SK-MEL-5 (cell line): ENCODE measurements at regions not wholly inside any gene's neighbourhood (a gene's known extent, or its start where the extent isn't known, plus 50 kb on each side); places are given as distances from the start of the nearest gene placed in this dataset.

ENCODE experiments used
- DNase-seq: peaks from one replicate; pipeline ENCODE4 v3.0.0-alpha.2; 2016; ENCODE audit warnings: low read depth, low spot score
- in situ Hi-C: cut with HindIII; loops from 2 replicates; pipeline ENCODE4 v1.10.0; 2016; ENCODE audit warnings: low sequenced_read_pairs, high pct_unique_total_duplicates, low pct_unique_long_range_greater_than_20kb

DNA sequence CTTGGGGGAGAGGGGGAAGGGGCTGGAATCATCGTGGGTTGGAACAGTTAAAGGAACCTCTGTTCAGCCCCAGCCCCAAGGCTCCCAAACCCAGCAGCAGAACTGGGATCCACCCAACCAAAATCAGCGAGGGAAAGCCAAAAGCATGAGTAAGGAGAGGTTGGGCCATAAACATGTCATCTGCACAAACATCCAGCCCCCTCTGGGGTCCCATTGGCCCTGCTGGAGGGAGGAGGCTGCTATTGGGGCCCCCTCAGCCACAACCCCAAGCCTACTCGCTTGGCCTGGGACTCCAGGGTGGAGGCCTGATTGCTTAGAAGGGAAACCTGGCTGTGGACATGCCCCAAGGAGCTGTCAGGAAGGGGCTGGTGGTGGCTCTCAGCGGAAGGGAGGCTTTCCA is 154.9 kb downstream of the FGF18 start:
- in situ Hi-C loops: no loop called here
- DNase-seq: no peak

- DNase-seq: no peak
- in situ Hi-C loops: no loop called here
Measured at GRCh38 chr5:171575386-171575785, 155.9 kb downstream of the FGF18 start.

GRCh38 chr5:171575808-171576207 is 156.4 kb downstream of the FGF18 start:
- DNase-seq: no peak
- in situ Hi-C loops: no loop called here

GRCh38 chr5:171577042-171577758 is 157.8 kb downstream of the FGF18 start:
- in situ Hi-C loops: no loop called here
- DNase-seq: no peak

DNA sequence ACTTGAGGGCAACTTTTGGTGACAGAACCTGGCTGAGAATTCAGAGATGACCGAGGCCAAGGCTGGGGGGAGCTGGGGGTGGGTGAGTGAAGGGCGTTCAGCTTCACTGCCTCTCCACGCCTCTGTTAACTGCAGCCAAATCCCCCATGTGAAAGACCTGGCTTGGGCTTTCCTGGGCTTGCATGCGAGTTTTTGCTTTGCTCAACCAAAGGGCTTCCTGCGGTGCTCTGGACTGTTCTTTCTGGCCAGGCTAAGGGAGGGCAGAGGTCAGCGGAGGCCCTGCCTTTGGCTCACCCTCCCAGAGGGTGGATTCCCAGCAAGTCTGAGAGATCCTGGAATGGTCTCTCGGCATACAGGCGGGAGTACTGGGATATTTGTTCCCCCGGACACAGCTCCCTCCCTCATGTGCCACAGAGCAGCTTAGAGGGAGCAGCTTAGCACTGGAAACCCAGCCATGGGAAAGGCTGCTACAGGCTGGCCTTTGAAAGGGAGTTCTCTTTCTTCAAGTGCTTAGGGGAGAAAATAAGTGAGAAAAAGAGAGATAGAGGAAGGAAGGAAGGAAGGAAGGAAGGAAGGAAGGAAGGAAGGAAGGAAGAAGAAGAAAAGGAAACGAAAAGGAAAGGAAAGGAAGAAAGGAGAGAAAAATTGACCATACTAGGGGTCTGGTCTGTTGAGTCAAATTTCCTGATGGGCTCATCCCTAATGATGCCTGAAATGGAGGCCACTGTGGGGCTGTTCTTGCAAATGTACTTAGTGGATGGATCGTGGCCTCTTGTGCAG is 158.8 kb downstream of the FGF18 start:
- DNase-seq: no peak
- in situ Hi-C loops: no loop called here

GRCh38 chr5:171578829-171579491 is 159.5 kb downstream of the FGF18 start:
- no peak for DNase-seq

GRCh38 chr5:171579976-171580411 is 160.5 kb downstream of the FGF18 start:
- DNase-seq: no peak
- in situ Hi-C loops: no loop called here

More at GRCh38 chr5:171578829-171579491, 159.5 kb downstream of the FGF18 start:
- in situ Hi-C loops: no loop called here

- in situ Hi-C loops: no loop called here
- DNase-seq: peak; percentile 16
Measured at GRCh38 chr5:171580502-171581265, 161.2 kb downstream of the FGF18 start.

GRCh38 chr5:171581781-171582180 is 162.3 kb downstream of the FGF18 start:
- no peak for DNase-seq
- in situ Hi-C loops: no loop called here

- DNase-seq: no peak
- in situ Hi-C loops: no loop called here
Measured at GRCh38 chr5:171582849-171583248, 163.4 kb downstream of the FGF18 start.

DNA sequence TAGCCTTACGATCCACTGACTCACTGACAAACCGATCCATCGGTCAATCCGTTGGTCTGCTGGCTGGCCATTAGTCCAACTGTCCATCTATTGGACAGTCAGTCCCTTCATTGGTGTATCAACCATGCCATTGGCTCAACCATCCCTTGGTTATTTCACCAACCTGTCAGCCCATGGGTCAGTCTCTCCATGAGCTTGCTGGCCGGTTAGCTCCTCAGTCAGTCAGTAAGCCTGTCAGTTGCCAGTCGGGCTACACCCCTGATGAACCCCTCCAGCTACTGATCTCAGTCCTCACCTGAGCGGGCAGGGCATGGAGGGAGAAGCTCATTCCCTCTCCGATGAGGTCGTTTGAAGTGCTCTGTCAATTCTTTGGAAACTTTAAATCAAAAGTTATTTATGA is 166.5 kb downstream of the FGF18 start:
- in situ Hi-C loops: no loop called here
- DNase-seq: no peak

DNA sequence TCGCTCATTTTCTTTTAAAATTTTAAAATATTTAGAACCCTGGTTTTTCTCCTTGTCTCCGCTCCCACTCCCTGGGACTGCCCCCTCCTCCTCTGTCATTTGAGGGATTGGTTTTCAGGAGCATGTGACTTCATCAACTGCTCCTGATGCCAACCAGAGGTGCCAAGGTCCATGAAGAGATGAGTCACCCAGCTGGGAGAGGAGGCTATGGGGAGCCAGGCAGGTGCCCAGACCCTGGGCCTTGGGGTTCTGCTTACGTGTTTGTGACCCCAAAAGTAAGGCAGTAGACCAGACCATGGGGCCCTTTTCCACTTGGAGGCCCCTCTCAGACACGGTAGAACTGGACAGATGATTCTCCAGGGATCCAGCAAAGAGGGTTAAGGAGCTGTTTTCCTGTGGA is 167.0 kb downstream of the FGF18 start:
- in situ Hi-C loops: no loop called here
- DNase-seq: no peak

DNA sequence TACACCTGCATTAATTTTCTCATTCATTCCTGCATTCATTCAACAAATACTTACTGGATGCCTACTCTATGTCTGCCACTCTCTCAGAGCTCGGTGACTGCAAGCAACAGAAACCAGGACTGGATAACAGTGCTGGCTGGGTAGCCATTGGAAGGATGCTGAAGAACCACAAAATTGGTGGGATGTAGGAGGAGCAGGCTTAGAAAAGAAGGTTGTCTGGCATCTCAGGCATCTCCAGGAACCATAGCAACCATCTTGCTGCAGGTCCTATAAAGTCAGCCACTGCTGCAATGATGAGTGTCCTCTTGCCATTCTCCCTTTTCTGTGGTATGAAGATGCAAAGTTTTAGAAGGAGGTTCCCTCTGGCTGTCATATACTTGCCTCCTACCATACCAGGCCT is 168.6 kb downstream of the FGF18 start:
- in situ Hi-C loops: no loop called here
- no peak for DNase-seq

DNA sequence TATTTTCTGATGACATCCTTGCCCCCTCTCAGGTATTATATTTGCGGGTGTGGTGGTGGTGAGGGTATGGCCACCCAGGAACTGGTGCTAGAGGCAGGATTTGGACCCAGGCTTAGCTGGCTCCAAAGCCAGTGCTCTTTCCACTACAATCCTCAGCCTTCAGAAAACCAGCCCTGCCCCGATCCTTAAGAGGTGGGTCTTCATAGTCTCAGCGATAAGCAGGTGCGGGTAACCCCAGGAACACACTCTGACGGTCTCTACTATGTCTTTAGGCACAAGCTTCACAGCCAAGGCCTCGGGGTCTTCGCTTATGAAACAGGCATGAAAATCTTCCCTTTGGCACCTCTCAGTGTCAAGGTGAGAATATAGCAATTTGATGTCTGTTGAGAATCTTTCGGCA is 169.3 kb downstream of the FGF18 start:
- in situ Hi-C loops: no loop called here
- DNase-seq: no peak

DNA sequence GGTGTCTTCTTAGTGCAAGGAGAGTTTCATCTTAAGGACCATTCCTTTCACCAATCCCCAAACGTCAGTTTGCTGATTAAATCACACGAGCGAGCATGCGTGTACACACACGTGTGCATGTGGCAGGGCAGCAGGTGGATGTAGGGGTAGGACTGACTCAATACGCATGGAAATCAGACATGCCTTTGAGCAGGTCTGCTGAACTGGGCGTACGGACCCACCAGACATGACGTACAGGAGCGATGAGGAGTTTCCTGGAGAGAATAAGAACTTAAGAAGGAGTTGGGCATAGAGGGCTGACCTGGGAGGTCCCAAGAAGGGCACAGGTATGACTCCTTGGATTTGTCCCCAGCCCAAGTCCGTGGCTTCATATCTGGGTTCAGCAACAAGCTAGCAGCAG is 170.0 kb downstream of the FGF18 start:
- in situ Hi-C loops: no loop called here
- DNase-seq: no peak

- DNase-seq: no peak
- in situ Hi-C loops: no loop called here
Measured at GRCh38 chr5:171592076-171592475, 172.6 kb downstream of the FGF18 start.

DNA sequence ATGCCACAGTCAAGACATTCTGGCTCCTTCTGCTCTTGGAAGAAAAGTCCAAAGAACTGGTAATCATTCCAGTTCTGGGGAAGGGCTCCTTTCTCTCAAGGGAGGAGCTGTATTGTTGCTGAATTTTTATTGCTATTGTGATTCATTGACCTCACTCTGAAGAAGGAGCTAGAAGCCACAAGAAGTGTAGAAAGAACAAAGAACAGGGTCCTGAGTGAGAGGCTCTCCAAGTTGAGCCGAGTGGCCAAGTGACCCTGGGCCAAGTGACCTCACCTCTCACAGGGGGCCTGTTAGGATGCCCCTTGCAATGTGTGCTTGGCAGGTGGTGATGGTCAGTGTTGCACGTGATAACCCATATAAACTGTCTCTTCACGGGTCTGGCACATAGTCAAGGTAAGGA is 173.3 kb downstream of the FGF18 start:
- no peak for DNase-seq
- in situ Hi-C loops: no loop called here

DNA sequence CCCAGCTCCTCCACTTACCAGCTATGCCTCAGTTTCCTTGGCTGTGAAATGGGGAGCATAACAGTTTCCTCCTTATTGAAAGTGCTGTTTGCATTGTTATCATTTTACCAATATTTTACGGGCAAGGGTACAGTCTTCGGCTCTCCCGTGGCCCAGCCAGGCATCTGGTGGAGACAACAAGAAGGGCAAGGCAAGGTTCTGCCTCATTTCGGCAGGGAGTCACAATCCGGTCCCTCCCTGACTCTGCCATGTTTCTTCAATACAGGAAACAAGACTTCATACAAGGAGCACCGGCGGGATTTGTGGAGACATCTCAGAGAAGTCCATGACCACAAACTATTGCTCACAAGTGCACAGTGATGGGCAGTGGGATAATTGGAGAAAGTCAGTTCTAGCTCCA is 174.0 kb downstream of the FGF18 start:
- in situ Hi-C loops: no loop called here
- DNase-seq: no peak
